Kidney (tissue), 13 donors: ENCODE measurements at regions not wholly inside any gene's neighbourhood (a gene's known extent, or its start where the extent isn't known, plus 50 kb on each side); places are given as distances from the start of the nearest gene placed in this dataset.

Experiments used
- DNase-seq, 5 donors: peaks; one replicate each; pipeline ENCODE4 v3.0.0-alpha.2; 2013 to 2020
- FAIRE-seq: peaks from 2 replicates; lab custom pipeline; 2012; peaks lifted over from hg19 to GRCh38; lab: Jason Lieb, UNC
- H3K27ac ChIP-seq, 2 donors: one replicate each; pipeline ENCODE4 v1.7.0; 2013; ENCODE audit warnings: low read depth in 2 of 2, low read length in 2 of 2, inconsistent platforms in 1 of 2
- H3K27me3 ChIP-seq: one replicate; pipeline ENCODE4 v1.7.1; 2013; ENCODE audit warnings: low read length, inconsistent platforms; ENCODE audit not compliant: control insufficient read depth, insufficient read depth
- H3K36me3 ChIP-seq, 3 donors: one replicate each; pipeline versions ENCODE4 v1.7.0 to v1.7.1; 2013; ENCODE audit warnings: low read length in 3 of 3, control low read depth in 1 of 3, inconsistent platforms in 1 of 3; ENCODE audit not compliant: insufficient read depth in 3 of 3, control insufficient read depth in 2 of 3
- H3K4me1 ChIP-seq, 3 donors: one replicate each; pipeline versions ENCODE4 v1.7.0 to v1.7.1; 2013; ENCODE audit warnings: low read length in 3 of 3, inconsistent platforms in 1 of 3, low read depth in 1 of 3; ENCODE audit not compliant: control insufficient read depth in 2 of 3, insufficient read depth in 2 of 3
- H3K4me3 ChIP-seq, 3 donors: one replicate each; pipeline versions ENCODE4 v1.7.0 to v1.8.1; 2013; ENCODE audit warnings: low read length in 3 of 3, control low read depth in 1 of 3, inconsistent platforms in 1 of 3
- H3K9ac ChIP-seq, 3 donors: one replicate each; pipeline versions ENCODE4 v1.7.0 to v1.7.1; 2013; ENCODE audit warnings: low read length in 3 of 3, control low read depth in 1 of 3, inconsistent platforms in 1 of 3
- H3K9me3 ChIP-seq, 3 donors: one replicate each; pipeline versions ENCODE4 v1.7.0 to v1.7.1; 2013; ENCODE audit warnings: low read length in 3 of 3, control low read depth in 1 of 3, inconsistent platforms in 1 of 3; ENCODE audit not compliant: control insufficient read depth in 2 of 3, insufficient read depth in 1 of 3
- intact Hi-C: fragments of 100-400 bp; cut with DNase I; formaldehyde crosslinking; loops from one replicate; pipeline ENCODE4 v1.11.1; 2022
- TF ChIP-seq, protein P1 (sequence below): IDR thresholded peaks from 3 replicates; pipeline ENCODE4 v1.5.1; 2012; ENCODE audit warnings: mild to moderate bottlenecking, moderate library complexity, borderline replicate concordance; ENCODE audit not compliant: insufficient read depth; ENCODE audit errors: extremely low read depth
- donor health status: control.
- donor health status: control.
- donor health status: control.
- donor health status: control.
- donor health status: control.
- donor health status: DM: yes; HTN: yes; CAD: no.
- donor health status: Normal renal cell carcinoma (clear cell type).

DNA sequence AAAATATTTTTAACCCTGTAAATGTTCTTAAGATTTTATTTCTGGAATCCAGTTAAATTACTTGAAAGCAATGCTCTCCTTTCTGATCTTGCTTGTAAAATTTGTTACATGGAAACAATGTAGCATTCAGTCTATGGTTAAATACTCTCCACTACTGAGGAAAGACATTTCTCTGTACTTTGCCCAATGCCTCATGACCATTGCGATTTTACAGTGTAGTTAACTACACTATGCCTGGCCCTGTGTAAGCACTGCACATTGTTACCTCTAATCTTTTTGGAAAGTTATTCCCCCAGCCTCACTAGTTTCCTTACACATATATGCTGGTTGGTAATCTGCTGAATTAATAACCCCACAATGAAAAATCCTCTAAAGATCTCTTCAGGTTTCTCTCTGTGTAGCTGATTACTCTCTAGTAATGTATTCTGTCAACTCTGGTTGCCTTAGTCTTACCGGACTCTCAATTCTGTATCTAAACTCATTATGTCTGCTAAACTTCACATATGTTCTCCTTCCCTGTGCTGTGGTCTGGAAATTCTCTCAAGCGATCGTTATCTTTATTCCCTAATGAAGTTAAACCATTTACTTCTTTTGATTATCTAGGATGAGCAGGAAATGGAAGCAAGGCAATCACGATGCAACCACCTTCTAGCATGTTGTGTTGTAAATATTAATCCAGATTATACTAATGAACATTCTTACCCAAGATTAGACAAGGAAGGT is 58.7 kb upstream of the TMEM106B start:
- TF ChIP-seq, protein P1, sequence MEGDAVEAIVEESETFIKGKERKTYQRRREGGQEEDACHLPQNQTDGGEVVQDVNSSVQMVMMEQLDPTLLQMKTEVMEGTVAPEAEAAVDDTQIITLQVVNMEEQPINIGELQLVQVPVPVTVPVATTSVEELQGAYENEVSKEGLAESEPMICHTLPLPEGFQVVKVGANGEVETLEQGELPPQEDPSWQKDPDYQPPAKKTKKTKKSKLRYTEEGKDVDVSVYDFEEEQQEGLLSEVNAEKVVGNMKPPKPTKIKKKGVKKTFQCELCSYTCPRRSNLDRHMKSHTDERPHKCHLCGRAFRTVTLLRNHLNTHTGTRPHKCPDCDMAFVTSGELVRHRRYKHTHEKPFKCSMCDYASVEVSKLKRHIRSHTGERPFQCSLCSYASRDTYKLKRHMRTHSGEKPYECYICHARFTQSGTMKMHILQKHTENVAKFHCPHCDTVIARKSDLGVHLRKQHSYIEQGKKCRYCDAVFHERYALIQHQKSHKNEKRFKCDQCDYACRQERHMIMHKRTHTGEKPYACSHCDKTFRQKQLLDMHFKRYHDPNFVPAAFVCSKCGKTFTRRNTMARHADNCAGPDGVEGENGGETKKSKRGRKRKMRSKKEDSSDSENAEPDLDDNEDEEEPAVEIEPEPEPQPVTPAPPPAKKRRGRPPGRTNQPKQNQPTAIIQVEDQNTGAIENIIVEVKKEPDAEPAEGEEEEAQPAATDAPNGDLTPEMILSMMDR: no peak
- no peak overlapping the region for H3K27ac ChIP-seq
- intact Hi-C loops: no loop called here
- FAIRE-seq (no peak), DNase-seq (no peak)
- no peak overlapping the region for H3K4me3 ChIP-seq
- no peak overlapping the region for H3K9ac ChIP-seq
- H3K36me3 ChIP-seq: no peaks in the 10 kb centered on the region
- no peaks in the 10 kb centered on the region for H3K4me1 ChIP-seq
- H3K9me3 ChIP-seq: no peaks in the 10 kb centered on the region
- no peaks in the 10 kb centered on the region for H3K27me3 ChIP-seq

DNA sequence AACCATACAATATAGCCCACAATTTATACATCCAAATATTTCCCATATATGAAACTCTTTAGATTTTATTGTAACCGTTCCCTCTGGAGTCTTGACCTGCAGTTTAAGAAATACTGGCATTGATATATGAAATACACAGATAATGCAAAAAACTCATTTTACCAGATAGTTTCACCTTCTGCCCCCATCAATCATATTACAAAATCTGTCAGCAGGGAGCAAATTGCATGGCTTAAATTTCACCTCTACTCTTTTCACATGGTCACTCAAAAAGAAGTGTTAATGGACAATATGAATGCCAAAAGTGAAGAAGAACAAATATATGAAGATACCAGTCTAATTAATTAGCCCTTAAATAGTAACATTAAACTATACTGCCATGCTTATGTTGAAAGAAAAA is 57.0 kb upstream of the TMEM106B start:
- Histone ChIP-seq H3K9ac (no peak overlapping the region), H3K27ac (no peak overlapping the region), H3K36me3 (no peaks in the 10 kb centered on the region), H3K4me3 (no peak overlapping the region), H3K9me3 (no peaks in the 10 kb centered on the region), H3K4me1 (no peaks in the 10 kb centered on the region), H3K27me3 (no peaks in the 10 kb centered on the region)
- TF ChIP-seq, protein P1: no peak
- intact Hi-C loops: no loop called here
- no peak for DNase-seq
- no peak for FAIRE-seq

DNA sequence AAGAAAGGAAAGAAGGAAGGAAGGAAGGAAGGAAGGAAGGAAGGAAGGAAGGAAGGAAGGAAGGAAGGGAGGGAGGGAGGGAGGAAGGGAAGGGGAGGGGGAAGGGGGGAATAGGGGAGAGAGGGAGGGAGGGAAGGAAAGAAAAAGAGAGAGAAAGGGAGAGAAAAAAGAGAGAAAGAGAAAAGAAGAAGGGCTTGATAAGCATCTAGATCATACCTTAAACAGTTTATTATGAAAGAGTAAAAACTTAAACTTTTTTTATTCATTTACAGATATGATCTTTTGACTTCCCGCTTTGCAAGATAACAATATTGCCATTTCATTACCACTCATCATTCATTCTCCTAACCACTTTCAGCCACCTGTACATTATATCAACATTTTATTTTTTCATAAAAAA is 53.6 kb upstream of the TMEM106B start:
- H3K9ac ChIP-seq: no peak overlapping the region
- H3K36me3 ChIP-seq: no peaks in the 10 kb centered on the region
- no peaks in the 10 kb centered on the region for H3K4me1 ChIP-seq
- DNase-seq (no peak), FAIRE-seq (no peak)
- no peak overlapping the region for H3K27ac ChIP-seq
- intact Hi-C loops: no loop called here
- H3K4me3 ChIP-seq: no peak overlapping the region
- H3K9me3 ChIP-seq: no peaks in the 10 kb centered on the region
- TF ChIP-seq, protein P1: no peak
- no peaks in the 10 kb centered on the region for H3K27me3 ChIP-seq
